Sigmoid colon (tissue), 6 donors: ENCODE measurements at regions not wholly inside any gene's neighbourhood (a gene's known extent, or its start where the extent isn't known, plus 50 kb on each side); places are given as distances from the start of the nearest gene placed in this dataset.

Experiments
- DNase-seq: peaks from one replicate; pipeline ENCODE4 v3.0.0-alpha.2; 2019
- H3K27ac ChIP-seq, 4 donors: fragments of 200-600 bp; sonication (generic); one replicate each; pipeline ENCODE4 v1.5.1; 2016 to 2019; ENCODE audit warnings: mild to moderate bottlenecking in 1 of 4
- H3K27me3 ChIP-seq, 3 donors: fragments of 200-600 bp; sonication (generic); one replicate each; pipeline ENCODE4 v1.5.1; 2019; ENCODE audit warnings: mild to moderate bottlenecking in 1 of 3
- H3K36me3 ChIP-seq, 4 donors: fragments of 200-600 bp; sonication (generic); one replicate each; pipeline ENCODE4 v1.5.1; 2016 to 2019
- H3K4me1 ChIP-seq, 4 donors: fragments of 200-600 bp; sonication (generic); one replicate each; pipeline ENCODE4 v1.5.1; 2017 to 2019
- H3K4me3 ChIP-seq, 4 donors: fragments of 200-600 bp; sonication (generic); one replicate each; pipeline ENCODE4 v1.5.1; 2017 to 2019; ENCODE audit warnings: mild to moderate bottlenecking in 2 of 4, moderate library complexity in 1 of 4
- H3K9me3 ChIP-seq, 4 donors: fragments of 200-600 bp in 3 of 4; sonication (generic) in 3 of 4; one replicate each; pipeline versions ENCODE4 v1.5.1 to v1.6.1; 2013 to 2019
- EP300 ChIP-seq, 4 donors: sonication (generic); formaldehyde crosslinking; IDR thresholded peaks; one replicate each; pipeline ENCODE4 v1.6.1; 2017; ENCODE audit warnings: antibody characterized with exemption in 4 of 4
- POLR2A ChIP-seq, 2 donors: fragments of 450-650 bp; IDR thresholded peaks; one replicate each; pipeline ENCODE4 v1.6.1; 2016; ENCODE audit warnings: antibody characterized with exemption in 2 of 2, mild to moderate bottlenecking in 2 of 2, moderate library complexity in 2 of 2
- POLR2AphosphoS5 ChIP-seq, 4 donors: sonication (generic); formaldehyde crosslinking; IDR thresholded peaks; one replicate each; pipeline ENCODE4 v1.6.1; 2017; ENCODE audit warnings: antibody characterized with exemption in 4 of 4
- WGBS, 2 donors: extraction: QIAGEN DNeasy Blood & Tissue Kit; methylation state at CpG; one replicate each; pipeline ENCODE4 v1.1.7; 2013; 5-methylcytosine and 5-hydroxymethylcytosine counted together
- intact Hi-C: fragments of 100-400 bp; cut with DNase I; formaldehyde crosslinking; loops from one replicate; pipeline ENCODE4 v1.15.1; 2023
- TF ChIP-seq, protein P1 (sequence below), 4 experiments: fragments of 450-650 bp in 3 of 4; fragments of 200-600 bp in 1 of 4; IDR thresholded peaks; one replicate each; pipeline ENCODE4 v1.5.1; 2016 to 2019; ENCODE audit warnings: antibody characterized with exemption in 4 of 4, mild to moderate bottlenecking in 3 of 4, moderate library complexity in 2 of 4
- donor health status: healthy with polysubstance abuse.
- donor health status: healthy.

DNA sequence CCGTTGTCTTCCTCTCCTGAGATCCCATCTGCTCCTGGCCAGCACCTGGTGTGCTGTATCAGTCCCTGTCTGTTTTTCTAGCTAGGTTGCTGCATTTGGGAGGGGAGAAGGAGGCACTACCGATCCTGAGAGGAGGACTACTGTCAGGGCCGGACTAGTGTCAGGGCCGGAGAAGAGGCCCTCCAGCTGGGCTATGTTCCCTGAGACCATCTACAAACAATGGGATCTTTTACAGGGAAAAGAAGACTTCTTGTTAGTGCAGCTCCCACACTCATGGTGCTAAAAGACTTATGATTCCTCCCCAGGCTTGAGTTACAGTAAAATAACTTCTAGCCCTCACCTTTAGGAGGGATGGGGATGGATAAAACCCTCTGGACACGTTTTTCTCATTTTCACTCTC, 141.0 kb upstream of the TNR start:
- intact Hi-C loops = no loop called here
- no peak overlapping the region for H3K27ac ChIP-seq
- no peaks in the 10 kb centered on the region for H3K9me3 ChIP-seq
- 74 to 83% methylated on average over 5 of the region's 5 CpGs for WGBS, 2 donors
- no peak for DNase-seq
- H3K4me1 ChIP-seq = peaks cover 0 to 8% (median 4%) of the 10 kb centered on the region in 4 donors
- no peaks in the 10 kb centered on the region for H3K36me3 ChIP-seq
- no peak overlapping the region for H3K4me3 ChIP-seq
- H3K27me3 ChIP-seq = no peaks in the 10 kb centered on the region
- TF ChIP-seq EP300 (IDR thresholded peaks at IDR 0.05) (no peak), POLR2A (IDR thresholded peaks at IDR 0.05) (no peak), POLR2AphosphoS5 (IDR thresholded peaks at IDR 0.05) (no peak)
- TF ChIP-seq, protein P1, sequence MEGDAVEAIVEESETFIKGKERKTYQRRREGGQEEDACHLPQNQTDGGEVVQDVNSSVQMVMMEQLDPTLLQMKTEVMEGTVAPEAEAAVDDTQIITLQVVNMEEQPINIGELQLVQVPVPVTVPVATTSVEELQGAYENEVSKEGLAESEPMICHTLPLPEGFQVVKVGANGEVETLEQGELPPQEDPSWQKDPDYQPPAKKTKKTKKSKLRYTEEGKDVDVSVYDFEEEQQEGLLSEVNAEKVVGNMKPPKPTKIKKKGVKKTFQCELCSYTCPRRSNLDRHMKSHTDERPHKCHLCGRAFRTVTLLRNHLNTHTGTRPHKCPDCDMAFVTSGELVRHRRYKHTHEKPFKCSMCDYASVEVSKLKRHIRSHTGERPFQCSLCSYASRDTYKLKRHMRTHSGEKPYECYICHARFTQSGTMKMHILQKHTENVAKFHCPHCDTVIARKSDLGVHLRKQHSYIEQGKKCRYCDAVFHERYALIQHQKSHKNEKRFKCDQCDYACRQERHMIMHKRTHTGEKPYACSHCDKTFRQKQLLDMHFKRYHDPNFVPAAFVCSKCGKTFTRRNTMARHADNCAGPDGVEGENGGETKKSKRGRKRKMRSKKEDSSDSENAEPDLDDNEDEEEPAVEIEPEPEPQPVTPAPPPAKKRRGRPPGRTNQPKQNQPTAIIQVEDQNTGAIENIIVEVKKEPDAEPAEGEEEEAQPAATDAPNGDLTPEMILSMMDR (IDR thresholded peaks at IDR 0.05) = no peak

DNA sequence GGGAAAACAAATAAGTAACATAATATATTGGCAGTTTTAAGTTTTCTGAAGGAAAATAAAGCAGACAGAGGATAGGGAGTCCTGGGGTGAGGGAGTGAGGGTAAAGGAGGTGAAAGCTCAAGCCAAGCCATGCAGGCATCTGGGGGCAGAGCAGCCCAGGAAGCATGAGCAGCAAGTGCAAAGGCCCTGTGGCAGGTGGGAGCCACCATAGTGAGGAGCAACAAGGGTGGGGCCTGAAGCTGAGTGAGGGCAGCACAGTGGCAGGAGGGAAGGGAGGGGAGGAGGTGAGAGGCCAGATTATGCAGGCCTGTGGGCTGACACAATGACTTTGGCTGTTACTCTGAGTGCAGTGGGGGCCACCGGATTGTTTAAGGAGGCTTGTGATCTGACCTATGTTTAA, 138.8 kb upstream of the TNR start:
- H3K36me3 ChIP-seq = no peaks in the 10 kb centered on the region
- H3K9me3 ChIP-seq = no peaks in the 10 kb centered on the region
- TF ChIP-seq, protein P1 (IDR thresholded peaks at IDR 0.05) = no peak
- no peak for TF ChIP-seq POLR2A (IDR thresholded peaks at IDR 0.05)
- H3K27ac ChIP-seq = no peak overlapping the region
- WGBS, 2 donors = 91 to 94% methylated on average over 1 of the region's 1 CpG
- intact Hi-C loops = no loop called here
- peaks cover 0 to 8% (median 4%) of the 10 kb centered on the region in 4 donors for H3K4me1 ChIP-seq
- peak; percentile 34 for DNase-seq
- H3K4me3 ChIP-seq = no peak overlapping the region
- H3K27me3 ChIP-seq = no peaks in the 10 kb centered on the region

DNA sequence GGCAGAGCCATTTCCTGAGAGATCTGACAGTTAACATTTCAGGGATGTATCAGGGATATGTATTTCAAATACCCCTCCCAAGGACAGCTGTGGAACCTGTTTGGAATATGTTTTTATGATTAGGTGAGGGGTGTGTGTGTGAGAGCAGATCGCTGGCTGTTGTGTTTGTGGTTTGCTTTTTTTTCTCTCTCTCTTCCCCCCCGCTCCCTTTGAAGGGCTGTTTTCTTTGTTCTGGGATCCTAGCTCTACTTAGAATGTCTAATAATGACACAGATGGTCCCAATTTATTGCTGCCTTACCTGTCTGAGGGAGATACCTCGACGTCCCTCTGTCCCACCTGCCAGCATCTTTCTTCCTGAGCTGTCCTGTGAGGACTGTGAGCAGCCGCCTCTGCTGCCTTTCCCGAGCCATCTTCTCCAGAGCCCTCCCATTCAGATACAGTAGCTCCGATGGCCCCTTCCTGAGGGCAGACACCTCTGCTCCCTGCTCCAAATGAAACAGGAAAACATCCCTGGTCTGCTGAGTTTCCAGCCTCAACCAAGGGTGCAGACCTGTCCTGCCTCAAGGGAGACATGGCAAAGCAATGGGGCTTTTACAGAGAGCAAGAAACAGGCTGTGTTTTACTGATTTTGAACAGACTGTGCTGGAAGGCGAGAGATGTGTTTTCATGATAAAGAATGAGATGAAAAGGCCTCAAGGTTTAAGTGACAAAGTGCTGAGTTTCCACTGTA, 138.0 kb upstream of the TNR start:
- 27 to 50% methylated on average over 8 of the region's 8 CpGs for WGBS, 2 donors
- Histone ChIP-seq H3K36me3 (no peaks in the 10 kb centered on the region), H3K9me3 (no peaks in the 10 kb centered on the region), H3K4me1 (peaks cover 0 to 8% (median 4%) of the 10 kb centered on the region in 4 donors), H3K27me3 (no peaks in the 10 kb centered on the region), H3K27ac (no peak overlapping the region), H3K4me3 (no peak overlapping the region)
- no peak for DNase-seq
- intact Hi-C loops = no loop called here
- TF ChIP-seq POLR2A (IDR thresholded peaks at IDR 0.05) (no peak), POLR2AphosphoS5 (IDR thresholded peaks at IDR 0.05) (no peak), EP300 (IDR thresholded peaks at IDR 0.05) (no peak)
- TF ChIP-seq, protein P1 (IDR thresholded peaks at IDR 0.05) = no peak

DNA sequence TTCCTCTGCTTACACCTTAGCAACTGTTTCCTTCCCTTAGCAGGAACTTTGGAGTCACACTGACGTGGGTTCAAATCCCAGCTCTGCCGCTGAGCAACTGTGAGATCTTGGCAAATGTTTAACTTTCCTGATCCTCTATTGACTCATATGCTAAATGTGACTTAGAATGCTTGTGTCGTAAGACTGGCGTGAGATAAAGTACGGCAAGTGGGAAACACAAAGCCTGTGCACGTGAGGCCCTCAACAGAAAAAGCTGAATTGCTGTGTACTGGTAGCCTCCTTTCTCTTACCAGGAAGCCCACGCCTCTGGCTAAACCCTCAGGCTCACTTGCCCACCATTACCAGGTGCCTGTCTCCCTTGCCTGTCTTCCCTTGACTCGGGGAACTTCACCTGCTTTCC, 135.4 kb upstream of the TNR start:
- Histone ChIP-seq H3K27ac (no peak overlapping the region), H3K36me3 (no peaks in the 10 kb centered on the region), H3K27me3 (no peaks in the 10 kb centered on the region), H3K9me3 (no peaks in the 10 kb centered on the region), H3K4me1 (no peaks in the 10 kb centered on the region), H3K4me3 (no peak overlapping the region)
- intact Hi-C loops = no loop called here
- 81 to 86% methylated on average over 8 of the region's 8 CpGs for WGBS, 2 donors
- no peak for DNase-seq
- no peak for TF ChIP-seq POLR2AphosphoS5 (IDR thresholded peaks at IDR 0.05)
- TF ChIP-seq, protein P1 (IDR thresholded peaks at IDR 0.05) = no peak
- no peak for TF ChIP-seq EP300 (IDR thresholded peaks at IDR 0.05)
- no peak for TF ChIP-seq POLR2A (IDR thresholded peaks at IDR 0.05)
